H1 (cell line): ENCODE measurements at regions not wholly inside any gene's neighbourhood (a gene's known extent, or its start where the extent isn't known, plus 50 kb on each side); places are given as distances from the start of the nearest gene placed in this dataset.

Experiments
- CTCF ChIA-PET: fragments of 300-600 bp; sonication (Branson Sonifier 250); formaldehyde crosslinking; loops from one replicate; lab custom pipeline; 2021; ENCODE audit not compliant: partially characterized antibody; lab: Charles Lee
- POLR2A ChIA-PET: fragments of 300-600 bp; sonication (Branson Sonifier 250); formaldehyde crosslinking; loops from one replicate; lab custom pipeline; 2021; ENCODE audit warnings: inconsistent platforms; ENCODE audit not compliant: partially characterized antibody; lab: Charles Lee
- DNase-seq, 2 experiments: peaks; one replicate each; pipeline versions ENCODE4 v3.0.0 to v3.0.0-alpha.2; 2010 to 2022; ENCODE audit warnings: low spot score in 2 of 2, low read depth in 1 of 2, mixed read lengths in 1 of 2
- FAIRE-seq: peaks from 2 replicates; lab custom pipeline; 2011; peaks lifted over from hg19 to GRCh38; lab: Jason Lieb, UNC
- H2AFZ ChIP-seq: 2 replicates; pipeline ENCODE4 v1.8.1; 2012; ENCODE audit warnings: low read length, inconsistent platforms
- H2AK5ac ChIP-seq: 2 replicates; pipeline ENCODE4 v1.6.1; 2013; ENCODE audit warnings: low read depth, low read length
- H2BK120ac ChIP-seq: replicated peaks from 2 replicates; pipeline ENCODE3; 2013; ENCODE audit warnings: low read depth, low read length, inconsistent platforms
- H2BK12ac ChIP-seq: 2 replicates; pipeline ENCODE4 v1.6.1; 2013; ENCODE audit warnings: low read depth, low read length
- H2BK15ac ChIP-seq: 2 replicates; pipeline ENCODE4 v1.6.1; 2013; ENCODE audit warnings: low read length
- H2BK20ac ChIP-seq: 2 replicates; pipeline ENCODE4 v1.6.1; 2013; ENCODE audit warnings: low read length
- H2BK5ac ChIP-seq: 2 replicates; pipeline ENCODE4 v1.6.1; 2013; ENCODE audit warnings: low read depth, low read length
- H3K14ac ChIP-seq: 2 replicates; pipeline ENCODE4 v1.6.1; 2013; ENCODE audit warnings: inconsistent platforms; ENCODE audit not compliant: insufficient read length
- H3K18ac ChIP-seq: 2 replicates; pipeline ENCODE4 v1.6.1; 2013; ENCODE audit warnings: low read length; ENCODE audit errors: extremely low read depth
- H3K23ac ChIP-seq: 2 replicates; pipeline ENCODE4 v1.6.1; 2013; ENCODE audit warnings: inconsistent platforms; ENCODE audit not compliant: insufficient read length
- H3K23me2 ChIP-seq: 2 replicates; pipeline ENCODE4 v1.6.1; 2013; ENCODE audit warnings: low read depth, low read length
- H3K27ac ChIP-seq: 2 replicates; pipeline ENCODE4 v1.6.1; 2011; ENCODE audit warnings: low read depth, low read length, inconsistent platforms
- H3K27me3 ChIP-seq, 4 experiments: replicated peaks in 1 of 4; 1 replicate in 1 of 4; 2 replicates in 3 of 4; pipeline versions ENCODE4 v1.6.1 to v1.8.1; 2011 to 2013; ENCODE audit warnings: low read length in 3 of 4, mild to moderate bottlenecking in 3 of 4, inconsistent platforms in 2 of 4, mixed read lengths in 2 of 4, moderate library complexity in 1 of 4; ENCODE audit not compliant: control insufficient read depth in 3 of 4, insufficient read depth in 3 of 4; ENCODE audit errors: extremely low read depth in 1 of 4
- H3K36me3 ChIP-seq, 4 experiments: 2 replicates each; pipeline versions ENCODE4 v1.6.1 to v1.8.1; 2011 to 2013; ENCODE audit warnings: mild to moderate bottlenecking in 4 of 4, low read length in 3 of 4, moderate library complexity in 2 of 4, control low read depth in 1 of 4, inconsistent platforms in 1 of 4; ENCODE audit not compliant: insufficient read depth in 4 of 4, control insufficient read depth in 2 of 4
- H3K4ac ChIP-seq: replicated peaks from 2 replicates; pipeline ENCODE3; 2013; ENCODE audit warnings: low read length, low read depth, mixed read lengths, inconsistent platforms; ENCODE audit not compliant: insufficient read length
- H3K4me1 ChIP-seq, 4 experiments: replicated peaks in 1 of 4; 1 replicate in 1 of 4; 2 replicates in 3 of 4; pipeline versions ENCODE4 v1.6.1 to v1.8.1; 2011 to 2013; ENCODE audit warnings: low read length in 3 of 4, inconsistent platforms in 2 of 4, mixed read lengths in 1 of 4; ENCODE audit not compliant: insufficient read depth in 4 of 4, control insufficient read depth in 3 of 4
- H3K4me2 ChIP-seq, 2 experiments: 2 replicates each; pipeline versions ENCODE4 v1.6.1 to v1.8.1; 2011 to 2013; ENCODE audit warnings: low read depth in 2 of 2, low read length in 2 of 2, control low read depth in 1 of 2, inconsistent platforms in 1 of 2, mild to moderate bottlenecking in 1 of 2; ENCODE audit not compliant: insufficient read depth in 1 of 2
- H3K4me3 ChIP-seq, 4 experiments: fragments of 200-600, 300-600 bp in 1 of 4; sonication (generic), shearing (Covaris generic), sonication (Bioruptor Twin) in 1 of 4; 2 replicates each; pipeline versions ENCODE4 v1.5.1 to v1.8.1; 2011 to 2016; ENCODE audit warnings: low read length in 4 of 4, low read depth in 3 of 4, control low read depth in 2 of 4, inconsistent platforms in 2 of 4, mild to moderate bottlenecking in 2 of 4, mixed read lengths in 1 of 4, moderate library complexity in 1 of 4; ENCODE audit not compliant: insufficient read depth in 2 of 4; ENCODE audit errors: extremely low read depth in 1 of 4
- H3K56ac ChIP-seq: replicated peaks from 2 replicates; pipeline ENCODE3; 2013; ENCODE audit warnings: low read depth, mild to moderate bottlenecking, mixed read lengths, low read length, inconsistent platforms; ENCODE audit not compliant: insufficient read length
- H3K79me1 ChIP-seq: 2 replicates; pipeline ENCODE4 v1.6.1; 2013; ENCODE audit warnings: low read depth, low read length, control low read depth
- H3K79me2 ChIP-seq, 2 experiments: 2 replicates each; pipeline versions ENCODE4 v1.6.1 to v1.8.1; 2012 to 2013; ENCODE audit warnings: low read length in 2 of 2, mild to moderate bottlenecking in 2 of 2, inconsistent platforms in 1 of 2; ENCODE audit not compliant: insufficient read depth in 2 of 2, control insufficient read depth in 1 of 2
- H3K9ac ChIP-seq, 4 experiments: replicated peaks in 1 of 4; 1 replicate in 1 of 4; 2 replicates in 3 of 4; pipeline versions ENCODE4 v1.6.1 to v1.8.1; 2011 to 2013; ENCODE audit warnings: low read depth in 3 of 4, low read length in 3 of 4, control low read depth in 2 of 4, mild to moderate bottlenecking in 2 of 4, moderate library complexity in 2 of 4, inconsistent platforms in 1 of 4; ENCODE audit errors: extremely low read depth in 1 of 4
- H3K9me3 ChIP-seq, 2 experiments: 2 replicates each; pipeline versions ENCODE4 v1.6.1 to v1.8.1; 2012 to 2013; ENCODE audit warnings: mild to moderate bottlenecking in 2 of 2, moderate library complexity in 2 of 2, control low read depth in 1 of 2, inconsistent platforms in 1 of 2, low read depth in 1 of 2, low read length in 1 of 2, mixed read lengths in 1 of 2; ENCODE audit not compliant: insufficient read depth in 2 of 2
- H4K20me1 ChIP-seq, 2 experiments: replicated peaks in 1 of 2; 2 replicates each; pipeline versions ENCODE3 to v1.8.1; 2011 to 2013; ENCODE audit warnings: inconsistent platforms in 2 of 2, low read length in 2 of 2, mild to moderate bottlenecking in 1 of 2; ENCODE audit not compliant: insufficient read depth in 2 of 2, control insufficient read depth in 1 of 2
- H4K5ac ChIP-seq: 2 replicates; pipeline ENCODE4 v1.6.1; 2013; ENCODE audit warnings: low read length, low read depth, mixed read lengths, inconsistent platforms; ENCODE audit not compliant: insufficient read length
- H4K8ac ChIP-seq: 2 replicates; pipeline ENCODE4 v1.8.0; 2013; ENCODE audit warnings: mild to moderate bottlenecking, moderate library complexity, low read length, inconsistent platforms; ENCODE audit not compliant: insufficient read depth; ENCODE audit errors: extremely low read depth
- H4K91ac ChIP-seq: replicated peaks from 2 replicates; pipeline ENCODE3; 2013; ENCODE audit warnings: low read length, mixed read lengths, inconsistent platforms; ENCODE audit not compliant: insufficient read length
- ATF2 ChIP-seq: IDR thresholded peaks from 2 replicates; pipeline ENCODE4 v1.6.1; 2012; ENCODE audit warnings: low read length, inconsistent platforms
- ATF3 ChIP-seq: IDR thresholded peaks from 2 replicates; pipeline ENCODE4 v1.6.1; 2011; ENCODE audit warnings: low read depth, mild to moderate bottlenecking, low read length; ENCODE audit not compliant: insufficient read depth
- CHD2 ChIP-seq: IDR thresholded peaks from 2 replicates; pipeline ENCODE4 v1.6.1; 2012; ENCODE audit warnings: low read length, improper control_type of control experiment
- CTCF ChIP-seq, 3 experiments: IDR thresholded peaks; 1 replicate in 2 of 3; 2 replicates in 1 of 3; pipeline versions ENCODE4 v1.5.1 to v1.6.1; 2011; ENCODE audit warnings: low read length in 3 of 3, mild to moderate bottlenecking in 3 of 3, inconsistent platforms in 2 of 3, low read depth in 1 of 3, moderate library complexity in 1 of 3; ENCODE audit not compliant: insufficient read depth in 1 of 3; ENCODE audit errors: control extremely low read depth in 1 of 3
- EGR1 ChIP-seq: IDR thresholded peaks from 2 replicates; pipeline ENCODE4 v1.6.1; 2011; ENCODE audit warnings: low read depth, low read length, borderline replicate concordance
- JUND ChIP-seq: IDR thresholded peaks from 2 replicates; pipeline ENCODE4 v1.6.1; 2011; ENCODE audit warnings: mild to moderate bottlenecking, improper control_type of control experiment, low read length
- RXRA ChIP-seq: IDR thresholded peaks from 2 replicates; pipeline ENCODE4 v1.6.1; 2011; ENCODE audit warnings: low read depth, mild to moderate bottlenecking, low read length, moderate library complexity; ENCODE audit not compliant: insufficient read depth
- SAP30 ChIP-seq: fragments of 300-600 bp; sonication (generic); IDR thresholded peaks from 2 replicates; pipeline ENCODE4 v1.7.1; 2012; ENCODE audit warnings: low read length, moderate library complexity, mild to moderate bottlenecking, inconsistent platforms; ENCODE audit not compliant: insufficient read depth, insufficient replicate concordance
- SIX5 ChIP-seq: IDR thresholded peaks from 2 replicates; pipeline ENCODE4 v1.6.1; 2011; ENCODE audit warnings: mild to moderate bottlenecking, low read depth, low read length
- SRF ChIP-seq: IDR thresholded peaks from 2 replicates; pipeline ENCODE4 v1.6.1; 2011; ENCODE audit warnings: mild to moderate bottlenecking, low read depth, low read length, moderate library complexity
- ZNF274 ChIP-seq: IDR thresholded peaks from 2 replicates; pipeline ENCODE4 v1.7.0; 2012; ENCODE audit warnings: low read length, borderline replicate concordance; ENCODE audit errors: extremely low read depth

- Histone ChIP-seq H3K9me3 (no peaks in the 10 kb centered on the region), H3K79me2 (no peaks in the 10 kb centered on the region), H2BK20ac (no peak overlapping the region), H3K27me3 (no peaks in the 10 kb centered on the region), H2BK120ac (no peak overlapping the region), H3K14ac (no peak overlapping the region), H3K79me1 (no peaks in the 10 kb centered on the region), H3K27ac (no peak overlapping the region), H2BK15ac (no peak overlapping the region), H4K91ac (no peak overlapping the region), H2BK5ac (no peak overlapping the region), H2BK12ac (no peak overlapping the region), H4K20me1 (no peaks in the 10 kb centered on the region), H4K8ac (no peak overlapping the region), H3K23ac (no peak overlapping the region), H3K56ac (no peak overlapping the region), H3K4me2 (no peak overlapping the region), H3K9ac (no peak overlapping the region), H4K5ac (no peak overlapping the region), H3K36me3 (no peaks in the 10 kb centered on the region), H3K4ac (no peak overlapping the region), H2AK5ac (no peak overlapping the region), H2AFZ (no peak overlapping the region), H3K23me2 (no peaks in the 10 kb centered on the region), H3K4me3 (no peak overlapping the region), H3K4me1 (peaks cover 0 to 5% (median 0%) of the 10 kb centered on the region in 4 experiments; a peak in 2 of 7 replicates), H3K18ac (no peak overlapping the region)
- no peak for FAIRE-seq
- no peak for DNase-seq
- ChIA-PET POLR2A (no interaction called here), CTCF (no interaction called here)
- TF ChIP-seq SRF (no peak), ATF2 (no peak), CTCF (IDR thresholded peaks at IDR 0.05; ENCODE audit: control extremely low read depth in 1 of 3, insufficient read depth in 1 of 3, low read depth in 1 of 3, low read length in 3 of 3) (no peak), JUND (no peak), ATF3 (no peak), CHD2 (no peak), SIX5 (no peak), EGR1 (no peak), RXRA (no peak), ZNF274 (no peak), SAP30 (no peak)
Measured at GRCh38 chr1:64363616-64364015, 106.3 kb upstream of the CACHD1 start.
